ENCODE measurements at regions not wholly inside any gene's neighbourhood (a gene's known extent, or its start where the extent isn't known, plus 50 kb on each side); places are given as distances from the start of the nearest gene placed in this dataset.

DNA sequence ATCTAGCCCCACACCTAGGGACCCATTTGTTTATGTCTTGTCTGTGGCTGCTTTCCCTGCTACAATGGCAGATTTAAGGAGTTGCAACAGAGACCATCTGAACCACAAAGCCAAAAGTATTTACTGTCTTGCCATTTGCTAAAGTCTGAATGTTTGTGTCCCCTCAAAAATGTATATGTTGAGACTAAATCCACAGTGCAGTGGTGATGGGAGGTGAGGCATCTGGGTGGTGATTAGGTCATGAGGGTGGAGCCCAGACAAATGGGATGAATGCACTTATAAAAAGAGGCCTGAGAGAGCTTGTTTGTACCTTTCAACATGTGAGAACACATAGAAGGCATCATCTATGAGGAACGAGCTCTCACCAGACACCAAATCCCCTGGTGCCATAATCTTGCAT lies 137.3 kb downstream of the TMEM144 start:
- H3K4me3 Mint-ChIP-seq, result no peak overlapping the region
- Histone ChIP-seq H4K20me1 (ENCODE audit: control insufficient read depth, insufficient read depth, insufficient read length) (no peaks in the 10 kb centered on the region), H3K9ac (ENCODE audit: extremely low read depth, insufficient read length, low read length) (no peak overlapping the region), H4K8ac (replicated peaks; ENCODE audit: insufficient read length, low read depth, low read length) (no peak overlapping the region), H3K79me1 (ENCODE audit: insufficient read depth, low read depth, low read length, poor library complexity, severe bottlenecking) (no peaks in the 10 kb centered on the region), H4K91ac (ENCODE audit: insufficient read length, low read depth, low read length) (no peak overlapping the region), H2BK15ac (ENCODE audit: low read depth, low read length) (no peak overlapping the region), H2AK5ac (ENCODE audit: insufficient read length, low read length) (no peak overlapping the region), H3K18ac (ENCODE audit: insufficient read length, low read depth, low read length) (no peak overlapping the region), H3K4ac (ENCODE audit: low read depth, low read length) (no peak overlapping the region), H4K5ac (ENCODE audit: insufficient read length, low read depth, low read length) (no peak overlapping the region), H2BK20ac (ENCODE audit: low read depth, low read length, poor library complexity, severe bottlenecking) (no peak overlapping the region), H3K23me2 (ENCODE audit: insufficient read length, low read depth, low read length, poor library complexity, severe bottlenecking) (no peaks in the 10 kb centered on the region), H3T11ph (ENCODE audit: low read length) (no peak overlapping the region), H3K27me3 (ENCODE audit: insufficient read depth, low read length) (no peaks in the 10 kb centered on the region), H3K27ac (ENCODE audit: insufficient read length, low read depth, low read length) (no peak overlapping the region), H3K4me1 (ENCODE audit: insufficient read depth, low read length) (0 out of 2 replicates have a peak, but pooled peaks cover 2% of the 10 kb centered on the region), H3K79me2 (ENCODE audit: insufficient read depth, low read length) (no peaks in the 10 kb centered on the region), H2BK12ac (ENCODE audit: insufficient read length, low read depth, low read length) (no peak overlapping the region), H3K23ac (ENCODE audit: insufficient read length, low read depth, low read length) (no peak overlapping the region), H2BK120ac (ENCODE audit: low read depth, low read length, poor library complexity, severe bottlenecking) (no peak overlapping the region), H2AFZ (ENCODE audit: low read length) (no peak overlapping the region), H3K9me3 (ENCODE audit: control insufficient read depth, low read depth, low read length) (no peaks in the 10 kb centered on the region), H2BK5ac (ENCODE audit: insufficient read length, low read length) (no peak overlapping the region), H3K14ac (ENCODE audit: insufficient read depth, low read length) (no peak overlapping the region), H3K4me2 (ENCODE audit: insufficient read depth, insufficient read length, low read length) (no peak overlapping the region), H3K56ac (ENCODE audit: insufficient read length, low read depth, low read length) (no peak overlapping the region)
- H3K36me3 Mint-ChIP-seq (ENCODE audit: insufficient read depth in 1 of 3, low read depth in 3 of 3), result no peaks in the 10 kb centered on the region
- peaks cover 0 to 6% of the 10 kb centered on the region in 2 experiments; a peak in 3 of 4 replicates for H3K4me1 Mint-ChIP-seq
- TF ChIP-seq, protein P1, sequence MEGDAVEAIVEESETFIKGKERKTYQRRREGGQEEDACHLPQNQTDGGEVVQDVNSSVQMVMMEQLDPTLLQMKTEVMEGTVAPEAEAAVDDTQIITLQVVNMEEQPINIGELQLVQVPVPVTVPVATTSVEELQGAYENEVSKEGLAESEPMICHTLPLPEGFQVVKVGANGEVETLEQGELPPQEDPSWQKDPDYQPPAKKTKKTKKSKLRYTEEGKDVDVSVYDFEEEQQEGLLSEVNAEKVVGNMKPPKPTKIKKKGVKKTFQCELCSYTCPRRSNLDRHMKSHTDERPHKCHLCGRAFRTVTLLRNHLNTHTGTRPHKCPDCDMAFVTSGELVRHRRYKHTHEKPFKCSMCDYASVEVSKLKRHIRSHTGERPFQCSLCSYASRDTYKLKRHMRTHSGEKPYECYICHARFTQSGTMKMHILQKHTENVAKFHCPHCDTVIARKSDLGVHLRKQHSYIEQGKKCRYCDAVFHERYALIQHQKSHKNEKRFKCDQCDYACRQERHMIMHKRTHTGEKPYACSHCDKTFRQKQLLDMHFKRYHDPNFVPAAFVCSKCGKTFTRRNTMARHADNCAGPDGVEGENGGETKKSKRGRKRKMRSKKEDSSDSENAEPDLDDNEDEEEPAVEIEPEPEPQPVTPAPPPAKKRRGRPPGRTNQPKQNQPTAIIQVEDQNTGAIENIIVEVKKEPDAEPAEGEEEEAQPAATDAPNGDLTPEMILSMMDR (conservative IDR thresholded peaks at IDR 0.05), result no peak
- no peak for DNase-seq
- H3K27ac Mint-ChIP-seq, result no peak overlapping the region
- no peaks in the 10 kb centered on the region for H3K9me3 Mint-ChIP-seq
- H3K27me3 Mint-ChIP-seq (ENCODE audit: low read depth), result no peaks in the 10 kb centered on the region
- no CpG with 5 or more reads among the region's 1 CpG for WGBS (ENCODE audit: extremely low coverage, insufficient read length, low lambda C conversion rate)

Data from H9 (cell line).